HepG2 (cell line): ENCODE measurements at regions not wholly inside any gene's neighbourhood (a gene's known extent, or its start where the extent isn't known, plus 50 kb on each side); places are given as distances from the start of the nearest gene placed in this dataset.

Experiments used
- ARNT2 ChIP-seq: sonication (generic); formaldehyde crosslinking; IDR thresholded peaks from 2 replicates; pipeline ENCODE4 v1.8.0; 2022; ENCODE audit warnings: mild to moderate bottlenecking, low read depth, missing genetic modification reagents, moderate library complexity
- CEBPB ChIP-seq: IDR thresholded peaks from 2 replicates; pipeline ENCODE4 v1.6.1; 2011; ENCODE audit warnings: low read depth, low read length, improper control_type of control experiment, borderline replicate concordance
- ISL2 ChIP-seq: sonication (generic); formaldehyde crosslinking; IDR thresholded peaks from 2 replicates; pipeline ENCODE4 v1.5.0; 2020; ENCODE audit warnings: missing genetic modification reagents
- MXI1 ChIP-seq: IDR thresholded peaks from 3 replicates; pipeline ENCODE4 v1.6.1; 2012; ENCODE audit warnings: low read depth, low read length, inconsistent platforms, borderline replicate concordance
- NONO ChIP-seq, 2 experiments: fragments of 450-650 bp in 1 of 2; sonication (generic) in 1 of 2; formaldehyde crosslinking in 1 of 2; IDR thresholded peaks in 1 of 2; conservative IDR thresholded peaks in 1 of 2; 2 replicates each; pipeline versions ENCODE4 v1.6.1 to v1.8.0; 2017 to 2022; ENCODE audit warnings: mild to moderate bottlenecking in 1 of 2, missing genetic modification reagents in 1 of 2, moderate library complexity in 1 of 2
- PLSCR1 ChIP-seq: sonication (generic); formaldehyde crosslinking; IDR thresholded peaks from 2 replicates; pipeline ENCODE4 v1.5.0; 2020; ENCODE audit warnings: missing genetic modification reagents, mild to moderate bottlenecking, borderline replicate concordance
- POLR2AphosphoS5 ChIP-seq: IDR thresholded peaks from 2 replicates; pipeline ENCODE4 v1.6.1; 2012; ENCODE audit warnings: low read depth, low read length
- SALL2 ChIP-seq: sonication (generic); formaldehyde crosslinking; IDR thresholded peaks from 2 replicates; pipeline ENCODE4 v1.8.1; 2023; ENCODE audit warnings: mild to moderate bottlenecking, missing genetic modification reagents, inconsistent platforms
- SOX13 ChIP-seq, 3 experiments: fragments of 450-650 bp in 1 of 3; sonication (generic) in 1 of 3; formaldehyde crosslinking in 1 of 3; IDR thresholded peaks in 2 of 3; conservative IDR thresholded peaks in 1 of 3; 2 replicates each; pipeline versions ENCODE4 v1.5.0 to v1.6.1; 2016 to 2020; ENCODE audit warnings: antibody characterized with exemption in 1 of 3, mild to moderate bottlenecking in 1 of 3, missing compliant biosample characterization in 1 of 3, missing genetic modification reagents in 1 of 3, moderate library complexity in 1 of 3
- SOX6 ChIP-seq, 2 experiments: fragments of 450-650 bp in 1 of 2; sonication (generic) in 1 of 2; formaldehyde crosslinking in 1 of 2; IDR thresholded peaks; 2 replicates each; pipeline versions ENCODE4 v1.4.0 to v1.6.1; 2017 to 2020; ENCODE audit warnings: antibody characterized with exemption in 1 of 2, mild to moderate bottlenecking in 1 of 2, missing genetic modification reagents in 1 of 2
- TCF12 ChIP-seq, 2 experiments: fragments of 450-650 bp in 1 of 2; sonication (generic) in 1 of 2; formaldehyde crosslinking in 1 of 2; IDR thresholded peaks; 2 replicates each; pipeline versions ENCODE4 v1.6.1 to v1.8.0; 2017 to 2022; ENCODE audit warnings: antibody characterized with exemption in 1 of 2, mild to moderate bottlenecking in 1 of 2, missing genetic modification reagents in 1 of 2, moderate library complexity in 1 of 2
- ZMAT3 ChIP-seq: sonication (generic); formaldehyde crosslinking; conservative IDR thresholded peaks from 2 replicates; pipeline ENCODE4 v1.7.0; 2021; ENCODE audit warnings: missing genetic modification reagents
- ZNF607 ChIP-seq: sonication (generic); formaldehyde crosslinking; IDR thresholded peaks from 2 replicates; pipeline ENCODE4 v1.5.1; 2020; ENCODE audit warnings: missing genetic modification reagents, mild to moderate bottlenecking, borderline replicate concordance
- TF ChIP-seq, protein P1 (sequence below): sonication (generic); formaldehyde crosslinking; IDR thresholded peaks from 2 replicates; pipeline ENCODE4 v1.4.0; 2020; ENCODE audit warnings: mild to moderate bottlenecking, low read depth, missing genetic modification reagents
- TF ChIP-seq, protein P2 (sequence below): sonication (generic); formaldehyde crosslinking; IDR thresholded peaks from 2 replicates; pipeline ENCODE4; 2020; ENCODE audit warnings: missing genetic modification reagents, mild to moderate bottlenecking, borderline replicate concordance
- TF ChIP-seq, protein P3 (sequence below): sonication (generic); formaldehyde crosslinking; IDR thresholded peaks from 2 replicates; pipeline ENCODE4 v1.8.0; 2022; ENCODE audit warnings: mild to moderate bottlenecking, missing genetic modification reagents
- TF ChIP-seq, protein P4 (sequence below): sonication (generic); formaldehyde crosslinking; IDR thresholded peaks from 2 replicates; pipeline ENCODE4 v1.4.0; 2020; ENCODE audit warnings: missing genetic modification reagents, mild to moderate bottlenecking, borderline replicate concordance

GRCh38 chr12:19066475-19067001 lies 63.0 kb upstream of the PLEKHA5 start (continued):
- TF ChIP-seq, protein P1, sequence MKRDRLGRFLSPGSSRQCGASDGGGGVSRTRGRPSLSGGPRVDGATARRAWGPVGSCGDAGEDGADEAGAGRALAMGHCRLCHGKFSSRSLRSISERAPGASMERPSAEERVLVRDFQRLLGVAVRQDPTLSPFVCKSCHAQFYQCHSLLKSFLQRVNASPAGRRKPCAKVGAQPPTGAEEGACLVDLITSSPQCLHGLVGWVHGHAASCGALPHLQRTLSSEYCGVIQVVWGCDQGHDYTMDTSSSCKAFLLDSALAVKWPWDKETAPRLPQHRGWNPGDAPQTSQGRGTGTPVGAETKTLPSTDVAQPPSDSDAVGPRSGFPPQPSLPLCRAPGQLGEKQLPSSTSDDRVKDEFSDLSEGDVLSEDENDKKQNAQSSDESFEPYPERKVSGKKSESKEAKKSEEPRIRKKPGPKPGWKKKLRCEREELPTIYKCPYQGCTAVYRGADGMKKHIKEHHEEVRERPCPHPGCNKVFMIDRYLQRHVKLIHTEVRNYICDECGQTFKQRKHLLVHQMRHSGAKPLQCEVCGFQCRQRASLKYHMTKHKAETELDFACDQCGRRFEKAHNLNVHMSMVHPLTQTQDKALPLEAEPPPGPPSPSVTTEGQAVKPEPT (CRISPR knock-in tag), result no peak
- TF ChIP-seq ZMAT3 (CRISPR knock-in tag) (0 out of 2 replicates have a peak, but pooled peaks have one; percentile 47), ARNT2 (CRISPR knock-in tag) (peak; percentile 38; the same call in 1 of the 2 replicates), CEBPB (peak; percentile 33; the same call in 1 of the 2 replicates), SOX13 (IDR thresholded peaks at IDR 0.05) (peak; percentile 70; the same call in 1 of the 2 replicates), SOX13 (CRISPR knock-in tag; conservative IDR thresholded peaks at IDR 0.05 in 1 of 2, IDR thresholded peaks at IDR 0.05 in 1 of 2) (peak in 1 of 2 experiments; percentile 99; a peak in 2 of 4 replicates), NONO (IDR thresholded peaks at IDR 0.05) (no peak), NONO (CRISPR knock-in tag; conservative IDR thresholded peaks at IDR 0.05) (peak; percentile 56), POLR2AphosphoS5 (no peak), TCF12 (IDR thresholded peaks at IDR 0.05) (no peak), TCF12 (CRISPR knock-in tag; IDR thresholded peaks at IDR 0.05) (peak; percentile 77; the same call in 1 of the 2 replicates), SOX6 (IDR thresholded peaks at IDR 0.05) (no peak), SOX6 (CRISPR knock-in tag; IDR thresholded peaks at IDR 0.05) (peak; percentile 98), ISL2 (CRISPR knock-in tag) (peak; percentile 95), ZNF607 (CRISPR knock-in tag) (no peak; the same call in 1 of the 2 replicates), PLSCR1 (CRISPR knock-in tag) (no peak), SALL2 (no peak), MXI1 (peak; percentile 50; the same call in 1 of the 3 replicates)
- TF ChIP-seq, protein P2, sequence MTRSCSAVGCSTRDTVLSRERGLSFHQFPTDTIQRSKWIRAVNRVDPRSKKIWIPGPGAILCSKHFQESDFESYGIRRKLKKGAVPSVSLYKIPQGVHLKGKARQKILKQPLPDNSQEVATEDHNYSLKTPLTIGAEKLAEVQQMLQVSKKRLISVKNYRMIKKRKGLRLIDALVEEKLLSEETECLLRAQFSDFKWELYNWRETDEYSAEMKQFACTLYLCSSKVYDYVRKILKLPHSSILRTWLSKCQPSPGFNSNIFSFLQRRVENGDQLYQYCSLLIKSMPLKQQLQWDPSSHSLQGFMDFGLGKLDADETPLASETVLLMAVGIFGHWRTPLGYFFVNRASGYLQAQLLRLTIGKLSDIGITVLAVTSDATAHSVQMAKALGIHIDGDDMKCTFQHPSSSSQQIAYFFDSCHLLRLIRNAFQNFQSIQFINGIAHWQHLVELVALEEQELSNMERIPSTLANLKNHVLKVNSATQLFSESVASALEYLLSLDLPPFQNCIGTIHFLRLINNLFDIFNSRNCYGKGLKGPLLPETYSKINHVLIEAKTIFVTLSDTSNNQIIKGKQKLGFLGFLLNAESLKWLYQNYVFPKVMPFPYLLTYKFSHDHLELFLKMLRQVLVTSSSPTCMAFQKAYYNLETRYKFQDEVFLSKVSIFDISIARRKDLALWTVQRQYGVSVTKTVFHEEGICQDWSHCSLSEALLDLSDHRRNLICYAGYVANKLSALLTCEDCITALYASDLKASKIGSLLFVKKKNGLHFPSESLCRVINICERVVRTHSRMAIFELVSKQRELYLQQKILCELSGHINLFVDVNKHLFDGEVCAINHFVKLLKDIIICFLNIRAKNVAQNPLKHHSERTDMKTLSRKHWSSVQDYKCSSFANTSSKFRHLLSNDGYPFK (CRISPR knock-in tag), result no peak
- TF ChIP-seq, protein P3, sequence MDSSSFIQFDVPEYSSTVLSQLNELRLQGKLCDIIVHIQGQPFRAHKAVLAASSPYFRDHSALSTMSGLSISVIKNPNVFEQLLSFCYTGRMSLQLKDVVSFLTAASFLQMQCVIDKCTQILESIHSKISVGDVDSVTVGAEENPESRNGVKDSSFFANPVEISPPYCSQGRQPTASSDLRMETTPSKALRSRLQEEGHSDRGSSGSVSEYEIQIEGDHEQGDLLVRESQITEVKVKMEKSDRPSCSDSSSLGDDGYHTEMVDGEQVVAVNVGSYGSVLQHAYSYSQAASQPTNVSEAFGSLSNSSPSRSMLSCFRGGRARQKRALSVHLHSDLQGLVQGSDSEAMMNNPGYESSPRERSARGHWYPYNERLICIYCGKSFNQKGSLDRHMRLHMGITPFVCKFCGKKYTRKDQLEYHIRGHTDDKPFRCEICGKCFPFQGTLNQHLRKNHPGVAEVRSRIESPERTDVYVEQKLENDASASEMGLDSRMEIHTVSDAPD (CRISPR knock-in tag), result peak; percentile 80; the same call in 1 of the 2 replicates
- TF ChIP-seq, protein P4, sequence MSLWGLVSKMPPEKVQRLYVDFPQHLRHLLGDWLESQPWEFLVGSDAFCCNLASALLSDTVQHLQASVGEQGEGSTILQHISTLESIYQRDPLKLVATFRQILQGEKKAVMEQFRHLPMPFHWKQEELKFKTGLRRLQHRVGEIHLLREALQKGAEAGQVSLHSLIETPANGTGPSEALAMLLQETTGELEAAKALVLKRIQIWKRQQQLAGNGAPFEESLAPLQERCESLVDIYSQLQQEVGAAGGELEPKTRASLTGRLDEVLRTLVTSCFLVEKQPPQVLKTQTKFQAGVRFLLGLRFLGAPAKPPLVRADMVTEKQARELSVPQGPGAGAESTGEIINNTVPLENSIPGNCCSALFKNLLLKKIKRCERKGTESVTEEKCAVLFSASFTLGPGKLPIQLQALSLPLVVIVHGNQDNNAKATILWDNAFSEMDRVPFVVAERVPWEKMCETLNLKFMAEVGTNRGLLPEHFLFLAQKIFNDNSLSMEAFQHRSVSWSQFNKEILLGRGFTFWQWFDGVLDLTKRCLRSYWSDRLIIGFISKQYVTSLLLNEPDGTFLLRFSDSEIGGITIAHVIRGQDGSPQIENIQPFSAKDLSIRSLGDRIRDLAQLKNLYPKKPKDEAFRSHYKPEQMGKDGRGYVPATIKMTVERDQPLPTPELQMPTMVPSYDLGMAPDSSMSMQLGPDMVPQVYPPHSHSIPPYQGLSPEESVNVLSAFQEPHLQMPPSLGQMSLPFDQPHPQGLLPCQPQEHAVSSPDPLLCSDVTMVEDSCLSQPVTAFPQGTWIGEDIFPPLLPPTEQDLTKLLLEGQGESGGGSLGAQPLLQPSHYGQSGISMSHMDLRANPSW, result 0 out of 2 replicates have a peak, but pooled peaks have one; percentile 41
